Lung (tissue), 11 donors: ENCODE measurements at regions not wholly inside any gene's neighbourhood (a gene's known extent, or its start where the extent isn't known, plus 50 kb on each side); places are given as distances from the start of the nearest gene placed in this dataset.

Experiments
- ATAC-seq: fragments of 200-7000 bp; cut with Tn5 transposase; one replicate; pipeline ENCODE4 v1.9.1; 2020; ENCODE audit warnings: moderate number of reproducible peaks; ENCODE audit not compliant: insufficient read depth, low FRiP score
- DNase-seq, 3 donors: peaks; one replicate each; pipeline ENCODE4 v3.0.0-alpha.2; 2013 to 2017
- H3K27ac ChIP-seq, 2 donors: one replicate each; pipeline ENCODE4 v1.5.1; 2013; ENCODE audit warnings: mild to moderate bottlenecking in 2 of 2, moderate library complexity in 2 of 2, control low read depth in 1 of 2, inconsistent platforms in 1 of 2, low read depth in 1 of 2, low read length in 1 of 2
- H3K27me3 ChIP-seq, 3 donors: one replicate each; pipeline ENCODE4 v1.5.1; 2013; ENCODE audit warnings: low read length in 2 of 3; ENCODE audit not compliant: control insufficient read depth in 3 of 3, insufficient read depth in 3 of 3
- H3K36me3 ChIP-seq, 4 donors: one replicate each; pipeline ENCODE4 v1.5.1; 2013; ENCODE audit warnings: low read length in 4 of 4, mild to moderate bottlenecking in 1 of 4, moderate library complexity in 1 of 4; ENCODE audit not compliant: control insufficient read depth in 4 of 4, insufficient read depth in 4 of 4
- H3K4me1 ChIP-seq, 5 donors: one replicate each; pipeline ENCODE4 v1.5.1; 2013; ENCODE audit warnings: low read length in 5 of 5, mild to moderate bottlenecking in 2 of 5, moderate library complexity in 1 of 5; ENCODE audit not compliant: control insufficient read depth in 5 of 5, insufficient read depth in 5 of 5
- H3K4me3 ChIP-seq: one replicate; pipeline ENCODE4 v1.5.1; 2013; ENCODE audit warnings: mild to moderate bottlenecking, control low read depth, moderate library complexity
- H3K9ac ChIP-seq, 2 donors: one replicate each; pipeline ENCODE4 v1.5.1; 2013; ENCODE audit warnings: low read length in 2 of 2, control low read depth in 1 of 2; ENCODE audit not compliant: insufficient read depth in 1 of 2
- H3K9me3 ChIP-seq, 4 donors: one replicate each; pipeline ENCODE4 v1.5.1; 2013; ENCODE audit warnings: low read length in 3 of 4, mild to moderate bottlenecking in 1 of 4, moderate library complexity in 1 of 4; ENCODE audit not compliant: control insufficient read depth in 4 of 4, insufficient read depth in 3 of 4
- WGBS, 2 donors: extraction: QIAGEN DNeasy Blood & Tissue Kit; methylation state at CpG; one replicate each; pipeline ENCODE4 v1.1.7; 2013; 5-methylcytosine and 5-hydroxymethylcytosine counted together
- TF ChIP-seq, protein P1 (sequence below): IDR thresholded peaks from 2 replicates; pipeline ENCODE4 v1.5.1; 2012; ENCODE audit warnings: mild to moderate bottlenecking; ENCODE audit errors: control extremely low read depth, extremely low read depth
- donor health status: control.
- donor health status: control.
- donor health status: Bipolar disorder and iron deficiency.
- donor health status: healthy.
- donor health status: DM: yes; HTN: yes; CAD: no.

DNA sequence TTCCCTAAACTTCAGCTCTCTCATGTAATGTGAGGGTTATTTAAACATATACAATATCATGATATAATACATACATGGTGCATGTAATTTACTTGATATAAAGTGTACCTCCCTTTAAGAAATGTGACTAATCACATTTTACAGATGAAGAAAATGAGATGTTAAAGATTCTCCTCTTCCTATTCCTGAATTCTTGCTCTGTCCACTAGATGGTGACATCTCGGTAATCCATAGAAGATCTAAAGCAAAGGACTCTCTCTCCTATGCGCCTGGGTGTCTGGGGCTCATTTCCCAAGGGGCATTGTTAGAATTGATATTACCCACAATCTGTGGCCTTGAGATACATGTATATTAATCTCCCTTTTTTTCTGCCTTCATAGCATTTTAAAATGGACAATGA lies 804.9 kb downstream of the RAB28 start:
- no peak overlapping the region for H3K4me3 ChIP-seq
- DNase-seq, result no peak
- H3K27me3 ChIP-seq, result no peaks in the 10 kb centered on the region
- no peaks in the 10 kb centered on the region for H3K4me1 ChIP-seq
- 51 to 57% methylated on average over 2 of the region's 2 CpGs for WGBS, 2 donors
- H3K9ac ChIP-seq, result no peak overlapping the region
- no peaks in the 10 kb centered on the region for H3K36me3 ChIP-seq
- H3K27ac ChIP-seq, result no peak overlapping the region
- peaks cover 0 to 2% (median 0%) of the 10 kb centered on the region in 4 donors for H3K9me3 ChIP-seq
- ATAC-seq, result no peak
- TF ChIP-seq, protein P1, sequence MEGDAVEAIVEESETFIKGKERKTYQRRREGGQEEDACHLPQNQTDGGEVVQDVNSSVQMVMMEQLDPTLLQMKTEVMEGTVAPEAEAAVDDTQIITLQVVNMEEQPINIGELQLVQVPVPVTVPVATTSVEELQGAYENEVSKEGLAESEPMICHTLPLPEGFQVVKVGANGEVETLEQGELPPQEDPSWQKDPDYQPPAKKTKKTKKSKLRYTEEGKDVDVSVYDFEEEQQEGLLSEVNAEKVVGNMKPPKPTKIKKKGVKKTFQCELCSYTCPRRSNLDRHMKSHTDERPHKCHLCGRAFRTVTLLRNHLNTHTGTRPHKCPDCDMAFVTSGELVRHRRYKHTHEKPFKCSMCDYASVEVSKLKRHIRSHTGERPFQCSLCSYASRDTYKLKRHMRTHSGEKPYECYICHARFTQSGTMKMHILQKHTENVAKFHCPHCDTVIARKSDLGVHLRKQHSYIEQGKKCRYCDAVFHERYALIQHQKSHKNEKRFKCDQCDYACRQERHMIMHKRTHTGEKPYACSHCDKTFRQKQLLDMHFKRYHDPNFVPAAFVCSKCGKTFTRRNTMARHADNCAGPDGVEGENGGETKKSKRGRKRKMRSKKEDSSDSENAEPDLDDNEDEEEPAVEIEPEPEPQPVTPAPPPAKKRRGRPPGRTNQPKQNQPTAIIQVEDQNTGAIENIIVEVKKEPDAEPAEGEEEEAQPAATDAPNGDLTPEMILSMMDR, result no peak

DNA sequence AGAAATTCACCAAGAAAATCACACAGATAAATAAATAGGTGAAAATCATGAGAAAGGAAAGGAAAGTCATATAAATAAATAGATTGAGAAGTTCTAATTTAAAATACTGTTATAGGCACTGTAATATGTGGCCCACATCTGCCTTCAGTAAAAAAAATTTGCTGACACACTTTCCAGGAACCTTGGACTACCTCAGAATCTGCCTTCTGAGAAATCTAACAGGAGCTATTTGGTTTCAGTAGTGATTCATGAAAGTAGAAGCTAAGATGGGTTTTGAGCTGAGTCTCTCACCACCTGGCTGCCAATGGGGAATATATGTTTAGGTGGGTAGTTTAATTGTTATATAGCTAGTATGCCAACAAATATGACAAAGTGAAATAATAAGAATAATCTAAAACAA lies 810.0 kb downstream of the RAB28 start:
- ATAC-seq (no peak), DNase-seq (no peak)
- Histone ChIP-seq H3K9ac (no peak overlapping the region), H3K4me1 (no peaks in the 10 kb centered on the region), H3K4me3 (no peak overlapping the region), H3K27me3 (no peaks in the 10 kb centered on the region), H3K27ac (no peak overlapping the region), H3K36me3 (no peaks in the 10 kb centered on the region), H3K9me3 (peaks cover 0 to 9% (median 2%) of the 10 kb centered on the region in 4 donors)
- TF ChIP-seq, protein P1, result no peak

DNA sequence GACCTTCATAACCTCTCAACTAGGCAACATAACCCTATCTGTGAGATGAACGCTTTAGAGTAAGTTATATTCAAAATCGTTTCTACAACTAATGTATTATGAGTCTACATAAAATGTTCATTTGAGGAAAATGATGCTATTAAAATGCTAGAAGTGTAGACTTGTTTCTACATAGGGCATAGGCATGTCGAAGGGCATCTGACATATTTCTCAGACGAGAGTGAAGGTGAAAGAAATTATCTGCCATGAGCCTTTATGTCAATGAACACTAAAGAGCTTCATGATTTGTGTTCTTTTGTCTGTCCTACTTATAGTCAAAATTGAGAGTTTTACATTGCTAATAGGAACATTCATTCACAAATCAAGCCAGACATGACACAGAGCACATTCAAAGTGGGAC lies 811.8 kb downstream of the RAB28 start:
- no peaks in the 10 kb centered on the region for H3K4me1 ChIP-seq
- no peaks in the 10 kb centered on the region for H3K27me3 ChIP-seq
- no peak for DNase-seq
- no peak for ATAC-seq
- no peak overlapping the region for H3K4me3 ChIP-seq
- no peak overlapping the region for H3K27ac ChIP-seq
- TF ChIP-seq, protein P1, result no peak
- 66 to 77% methylated on average over 4 of the region's 4 CpGs for WGBS, 2 donors
- no peaks in the 10 kb centered on the region for H3K36me3 ChIP-seq
- H3K9ac ChIP-seq, result no peak overlapping the region
- H3K9me3 ChIP-seq, result peaks cover 0 to 9% (median 2%) of the 10 kb centered on the region in 4 donors

DNA sequence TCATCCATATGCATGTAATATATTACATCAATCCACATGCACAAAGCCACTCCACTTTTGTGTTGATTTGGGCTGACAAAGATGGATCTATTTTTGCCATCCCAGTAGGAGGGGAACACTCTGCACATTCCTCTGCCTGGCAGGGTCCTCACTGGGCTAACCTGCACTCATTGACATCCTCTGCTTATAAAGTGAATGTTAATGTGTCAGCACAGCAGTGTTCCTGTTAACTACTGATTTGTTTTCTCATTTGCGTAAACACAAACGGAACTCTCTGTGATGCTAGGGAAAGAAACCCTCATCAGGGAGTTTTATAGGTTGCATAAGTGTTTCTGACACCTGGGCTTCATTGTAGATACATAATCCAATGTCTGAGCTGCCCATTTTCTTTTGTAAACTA lies 826.0 kb downstream of the RAB28 start:
- Histone ChIP-seq H3K4me3 (no peak overlapping the region), H3K27ac (no peak overlapping the region), H3K9ac (no peak overlapping the region), H3K36me3 (no peaks in the 10 kb centered on the region), H3K4me1 (no peaks in the 10 kb centered on the region), H3K27me3 (no peaks in the 10 kb centered on the region), H3K9me3 (no peaks in the 10 kb centered on the region)
- no peak for DNase-seq
- ATAC-seq, result no peak
- TF ChIP-seq, protein P1, result no peak
- WGBS, 2 donors, result 79 to 90% methylated on average over 2 of the region's 2 CpGs
